B cell (primary cell): ENCODE measurements at regions not wholly inside any gene's neighbourhood (a gene's known extent, or its start where the extent isn't known, plus 50 kb on each side); places are given as distances from the start of the nearest gene placed in this dataset.

Experiments used
- ATAC-seq: fragments of 200-7000 bp; cut with Tn5 transposase; one replicate; pipeline ENCODE4 v1.10.0; 2021; ENCODE audit warnings: low read depth, mild to moderate bottlenecking, moderate number of reproducible peaks, moderate library complexity
- CTCF ChIA-PET: fragments of 350-600 bp; sonication (Branson Sonifier 250); formaldehyde crosslinking; loops from one replicate; lab custom pipeline; 2021; ENCODE audit warnings: antibody characterized with exemption, inconsistent platforms; lab: Charles Lee
- POLR2A ChIA-PET: fragments of 350-600 bp; sonication (Branson Sonifier 250); formaldehyde crosslinking; loops from one replicate; lab custom pipeline; 2021; ENCODE audit warnings: antibody characterized with exemption; lab: Charles Lee
- DNase-seq: peaks from one replicate; pipeline ENCODE4 v3.0.0; 2013
- H2AFZ ChIP-seq: 2 replicates; pipeline ENCODE4 v1.6.1; 2012; ENCODE audit warnings: mild to moderate bottlenecking, low read depth, low read length; ENCODE audit not compliant: insufficient read depth, poor library complexity, severe bottlenecking
- H3K27ac ChIP-seq, 2 donors: 1 replicate in 1 of 2; 2 replicates in 1 of 2; pipeline ENCODE4 v1.5.1; 2012 to 2013; ENCODE audit warnings: low read length in 2 of 2, mild to moderate bottlenecking in 2 of 2, moderate library complexity in 1 of 2
- H3K27me3 ChIP-seq, 4 experiments: fragments of 200-600 bp in 1 of 4; sonication (generic) in 1 of 4; replicated peaks in 1 of 4; 1 replicate in 2 of 4; 2 replicates in 2 of 4; pipeline versions ENCODE4 v1.6.1 to v1.7.0; 2013 to 2016; ENCODE audit warnings: low read length in 3 of 4, mild to moderate bottlenecking in 2 of 4, mixed read lengths in 1 of 4, moderate library complexity in 1 of 4; ENCODE audit not compliant: insufficient read depth in 4 of 4, control insufficient read depth in 3 of 4; ENCODE audit errors: control extremely low read depth in 1 of 4
- H3K36me3 ChIP-seq, 2 experiments: replicated peaks in 1 of 2; 1 replicate in 1 of 2; 2 replicates in 1 of 2; pipeline versions ENCODE4 v1.6.1 to v1.7.1; 2013; ENCODE audit warnings: low read length in 1 of 2; ENCODE audit not compliant: insufficient read depth in 2 of 2, control insufficient read depth in 1 of 2; ENCODE audit errors: control extremely low read depth in 1 of 2, extremely low read depth in 1 of 2
- H3K4me1 ChIP-seq, 2 donors: fragments of 200-600 bp in 1 of 2; sonication (generic) in 1 of 2; 1 replicate in 1 of 2; 2 replicates in 1 of 2; pipeline versions ENCODE4 v1.5.1 to v1.6.1; 2013 to 2017; ENCODE audit warnings: low read length in 2 of 2; ENCODE audit not compliant: control insufficient read depth in 2 of 2, insufficient read depth in 2 of 2
- H3K4me2 ChIP-seq: replicated peaks from 2 replicates; pipeline ENCODE3; 2012; ENCODE audit warnings: mild to moderate bottlenecking, low read depth, low read length; ENCODE audit not compliant: poor library complexity, severe bottlenecking
- H3K4me3 ChIP-seq, 5 experiments: fragments of 200-600 bp in 1 of 5; sonication (generic) in 1 of 5; 1 replicate in 3 of 5; 2 replicates in 2 of 5; pipeline versions ENCODE4 v1.5.1 to v1.7.0; 2011 to 2016; ENCODE audit warnings: low read length in 4 of 5, mild to moderate bottlenecking in 4 of 5, low read depth in 2 of 5, control low read depth in 1 of 5, moderate library complexity in 1 of 5; ENCODE audit not compliant: insufficient read depth in 1 of 5; ENCODE audit errors: control extremely low read depth in 1 of 5, extremely low read depth in 1 of 5
- H3K79me2 ChIP-seq: fragments of 200-600 bp; sonication (generic); one replicate; pipeline ENCODE4 v1.6.0; 2016; ENCODE audit warnings: low read length; ENCODE audit not compliant: control insufficient read depth, insufficient read depth
- H3K9ac ChIP-seq: fragments of 200-600 bp; sonication (generic); 2 replicates; pipeline ENCODE4 v1.6.1; 2017; ENCODE audit warnings: mild to moderate bottlenecking, low read length, moderate library complexity
- H3K9me3 ChIP-seq, 3 donors: one replicate each; pipeline versions ENCODE4 v1.6.1 to v1.7.1; 2013; ENCODE audit warnings: low read length in 2 of 3; ENCODE audit not compliant: control insufficient read depth in 2 of 3, insufficient read depth in 1 of 3; ENCODE audit errors: control extremely low read depth in 1 of 3
- H4K20me1 ChIP-seq: 2 replicates; pipeline ENCODE4 v1.6.0; 2012; ENCODE audit warnings: mild to moderate bottlenecking, low read length; ENCODE audit not compliant: insufficient read depth, control insufficient read depth, poor library complexity, severe bottlenecking
- H3K27ac Mint-ChIP-seq: one replicate; pipeline ENCODE4 v1.8.0; 2021; ENCODE audit warnings: mixed read lengths
- H3K27me3 Mint-ChIP-seq: one replicate; pipeline ENCODE4 v1.8.0; 2021; ENCODE audit warnings: mixed read lengths
- H3K4me1 Mint-ChIP-seq: one replicate; pipeline ENCODE4 v1.8.0; 2021; ENCODE audit warnings: mixed read lengths
- H3K4me3 Mint-ChIP-seq: one replicate; pipeline ENCODE4 v1.8.0; 2021; ENCODE audit warnings: mixed read lengths
- H3K9me3 Mint-ChIP-seq: one replicate; pipeline ENCODE4 v1.8.0; 2022; ENCODE audit warnings: mixed read lengths; ENCODE audit not compliant: insufficient read depth
- CTCF ChIP-seq: fragments of 200-600 bp; IDR thresholded peaks from one replicate; pipeline ENCODE4 v1.8.0; 2022; ENCODE audit warnings: antibody characterized with exemption, mild to moderate bottlenecking
- EZH2 ChIP-seq: IDR thresholded peaks from 2 replicates; pipeline ENCODE4 v1.6.1; 2012; ENCODE audit warnings: borderline replicate concordance, low read depth, mild to moderate bottlenecking, moderate library complexity, low read length; ENCODE audit not compliant: insufficient read depth, poor library complexity, severe bottlenecking
- WGBS: methylation state at CpG from one replicate; pipeline ENCODE4 v1.1.5; 2013; ENCODE audit warnings: missing lambda C conversion rate; ENCODE audit not compliant: insufficient coverage; 5-methylcytosine and 5-hydroxymethylcytosine counted together
- intact Hi-C: fragments of 100-400 bp; cut with micrococcal nuclease; formaldehyde crosslinking; loops from one replicate; pipeline ENCODE4 v1.10.0; 2022

GRCh38 chr14:57049848-57050247, 218.9 kb downstream of the EXOC5 start:
- WGBS = 67% methylated on average over 1 of the region's 1 CpG
- Mint-ChIP-seq H3K4me3 (no peak overlapping the region), H3K27ac (no peak overlapping the region), H3K27me3 (peaks cover 18% of the 10 kb centered on the region), H3K9me3 (no peaks in the 10 kb centered on the region), H3K4me1 (no peaks in the 10 kb centered on the region)
- no peak overlapping the region for H2AFZ ChIP-seq
- H3K4me1 ChIP-seq = no peaks in the 10 kb centered on the region
- no peak overlapping the region for H3K9ac ChIP-seq
- H3K9me3 ChIP-seq = peaks cover 0 to 3% (median 0%) of the 10 kb centered on the region in 3 donors
- DNase-seq = no peak
- no peaks in the 10 kb centered on the region for H4K20me1 ChIP-seq
- POLR2A ChIA-PET = no interaction called here
- no peaks in the 10 kb centered on the region for H3K27me3 ChIP-seq
- no peak overlapping the region for H3K27ac ChIP-seq
- intact Hi-C loops = no loop called here
- TF ChIP-seq CTCF (no peak), EZH2 (no peak)
- no peak overlapping the region for H3K4me2 ChIP-seq
- no peak for ATAC-seq
- CTCF ChIA-PET = no interaction called here
- no peaks in the 10 kb centered on the region for H3K79me2 ChIP-seq
- H3K4me3 ChIP-seq = no peak overlapping the region
- no peaks in the 10 kb centered on the region for H3K36me3 ChIP-seq

GRCh38 chr14:57046175-57046574, 222.5 kb downstream of the EXOC5 start:
- WGBS = 100% methylated on average over 2 of the region's 4 CpGs
- intact Hi-C loops = no loop called here

More at GRCh38 chr14:57046175-57046574, 222.5 kb downstream of the EXOC5 start:
- Histone ChIP-seq H3K27me3 (no peaks in the 10 kb centered on the region), H3K27ac (no peak overlapping the region), H3K4me3 (no peak overlapping the region), H3K9me3 (peaks cover 0 to 3% (median 0%) of the 10 kb centered on the region in 3 donors), H4K20me1 (no peaks in the 10 kb centered on the region), H2AFZ (no peak overlapping the region), H3K4me2 (no peak overlapping the region), H3K9ac (no peak overlapping the region), H3K36me3 (no peaks in the 10 kb centered on the region), H3K4me1 (no peaks in the 10 kb centered on the region), H3K79me2 (no peaks in the 10 kb centered on the region)
- DNase-seq (no peak), ATAC-seq (no peak)
- peaks cover 2% of the 10 kb centered on the region for H3K9me3 Mint-ChIP-seq
- no peaks in the 10 kb centered on the region for H3K4me1 Mint-ChIP-seq
- ChIA-PET POLR2A (no interaction called here), CTCF (no interaction called here)
- peaks cover 11% of the 10 kb centered on the region for H3K27me3 Mint-ChIP-seq
- no peak overlapping the region for H3K4me3 Mint-ChIP-seq
- H3K27ac Mint-ChIP-seq = no peak overlapping the region
- TF ChIP-seq EZH2 (no peak), CTCF (no peak)
